ENCODE measurements at regions not wholly inside any gene's neighbourhood (a gene's known extent, or its start where the extent isn't known, plus 50 kb on each side); places are given as distances from the start of the nearest gene placed in this dataset.

- H3K9ac ChIP-seq: no peak overlapping the region
- no peak overlapping the region for H3K27ac ChIP-seq
- no peak for TF ChIP-seq Cebpa-rat (IDR thresholded peaks at IDR 0.05)
- peaks cover 13% of the 10 kb centered on the region for H3K4me1 ChIP-seq
- H3K4me3 ChIP-seq: no peak overlapping the region
- no peak overlapping the region for H3K4me2 ChIP-seq
- no peaks in the 10 kb centered on the region for H3K9me3 ChIP-seq
- no peaks in the 10 kb centered on the region for H3K27me3 ChIP-seq
- no peaks in the 10 kb centered on the region for H4K20me1 ChIP-seq
- no peaks in the 10 kb centered on the region for H3K36me3 ChIP-seq
Measured at GRCh38 chr12:93098077-93098476, 169.0 kb upstream of the EEA1 start.

GRCh38 chr12:93099792-93100191, 170.7 kb upstream of the EEA1 start:
- Histone ChIP-seq H3K27me3 (no peaks in the 10 kb centered on the region), H3K9ac (no peak overlapping the region), H4K20me1 (no peaks in the 10 kb centered on the region), H3K4me2 (no peak overlapping the region), H3K27ac (no peak overlapping the region), H3K9me3 (no peaks in the 10 kb centered on the region), H3K4me1 (peaks cover 12% of the 10 kb centered on the region), H3K4me3 (no peak overlapping the region), H3K36me3 (no peaks in the 10 kb centered on the region)
- no peak for TF ChIP-seq Cebpa-rat (IDR thresholded peaks at IDR 0.05)

GRCh38 chr12:93100610-93101009, 171.5 kb upstream of the EEA1 start:
- no peak overlapping the region for H3K9ac ChIP-seq
- H4K20me1 ChIP-seq: no peaks in the 10 kb centered on the region
- H3K36me3 ChIP-seq: no peaks in the 10 kb centered on the region
- TF ChIP-seq Cebpa-rat (IDR thresholded peaks at IDR 0.05): no peak
- peaks cover 4% of the 10 kb centered on the region for H3K4me1 ChIP-seq
- H3K27me3 ChIP-seq: no peaks in the 10 kb centered on the region
- no peak overlapping the region for H3K4me3 ChIP-seq
- no peak overlapping the region for H3K4me2 ChIP-seq
- no peak overlapping the region for H3K27ac ChIP-seq
- no peaks in the 10 kb centered on the region for H3K9me3 ChIP-seq

- Histone ChIP-seq H3K4me1 (no peaks in the 10 kb centered on the region), H4K20me1 (no peaks in the 10 kb centered on the region), H3K9me3 (no peaks in the 10 kb centered on the region), H3K9ac (no peak overlapping the region), H3K4me2 (no peak overlapping the region), H3K27me3 (no peaks in the 10 kb centered on the region), H3K36me3 (no peaks in the 10 kb centered on the region), H3K27ac (no peak overlapping the region), H3K4me3 (no peak overlapping the region)
- no peak for TF ChIP-seq Cebpa-rat (IDR thresholded peaks at IDR 0.05)
Measured at GRCh38 chr12:93101367-93101766, 172.3 kb upstream of the EEA1 start.

- H3K4me2 ChIP-seq: no peak overlapping the region
- H4K20me1 ChIP-seq: no peaks in the 10 kb centered on the region
- no peak overlapping the region for H3K9ac ChIP-seq
- H3K36me3 ChIP-seq: no peaks in the 10 kb centered on the region
- H3K4me1 ChIP-seq: no peaks in the 10 kb centered on the region
- H3K4me3 ChIP-seq: no peak overlapping the region
- H3K27ac ChIP-seq: no peak overlapping the region
- H3K27me3 ChIP-seq: no peaks in the 10 kb centered on the region
- TF ChIP-seq Cebpa-rat (IDR thresholded peaks at IDR 0.05): no peak
- no peaks in the 10 kb centered on the region for H3K9me3 ChIP-seq
Measured at GRCh38 chr12:93102312-93102711, 173.2 kb upstream of the EEA1 start.

GRCh38 chr12:93102744-93103143, 173.6 kb upstream of the EEA1 start:
- Histone ChIP-seq H3K4me1 (no peaks in the 10 kb centered on the region), H3K27me3 (no peaks in the 10 kb centered on the region), H3K27ac (no peak overlapping the region), H4K20me1 (no peaks in the 10 kb centered on the region), H3K36me3 (no peaks in the 10 kb centered on the region), H3K4me3 (no peak overlapping the region), H3K9ac (no peak overlapping the region), H3K4me2 (no peak overlapping the region), H3K9me3 (no peaks in the 10 kb centered on the region)
- TF ChIP-seq Cebpa-rat (IDR thresholded peaks at IDR 0.05): no peak

GRCh38 chr12:93103154-93103553, 174.1 kb upstream of the EEA1 start:
- H3K36me3 ChIP-seq: no peaks in the 10 kb centered on the region
- H3K27me3 ChIP-seq: no peaks in the 10 kb centered on the region
- no peak overlapping the region for H3K4me2 ChIP-seq
- no peaks in the 10 kb centered on the region for H4K20me1 ChIP-seq
- no peaks in the 10 kb centered on the region for H3K9me3 ChIP-seq
- H3K27ac ChIP-seq: no peak overlapping the region
- no peak for TF ChIP-seq Cebpa-rat (IDR thresholded peaks at IDR 0.05)
- H3K9ac ChIP-seq: no peak overlapping the region
- H3K4me1 ChIP-seq: no peaks in the 10 kb centered on the region
- no peak overlapping the region for H3K4me3 ChIP-seq

- H3K27ac ChIP-seq: no peak overlapping the region
- no peak for TF ChIP-seq Cebpa-rat (IDR thresholded peaks at IDR 0.05)
Measured at GRCh38 chr12:93104535-93104934, 175.4 kb upstream of the EEA1 start.

GRCh38 chr12:93106910-93107309, 177.8 kb upstream of the EEA1 start:
- Histone ChIP-seq H3K4me3 (no peak overlapping the region), H4K20me1 (no peaks in the 10 kb centered on the region), H3K36me3 (no peaks in the 10 kb centered on the region), H3K9ac (no peak overlapping the region), H3K4me2 (no peak overlapping the region), H3K27ac (no peak overlapping the region), H3K9me3 (no peaks in the 10 kb centered on the region), H3K4me1 (no peaks in the 10 kb centered on the region), H3K27me3 (no peaks in the 10 kb centered on the region)
- TF ChIP-seq Cebpa-rat (IDR thresholded peaks at IDR 0.05): no peak

More at GRCh38 chr12:93104535-93104934, 175.4 kb upstream of the EEA1 start:
- no peak overlapping the region for H3K4me2 ChIP-seq
- no peaks in the 10 kb centered on the region for H3K36me3 ChIP-seq
- H3K9me3 ChIP-seq: no peaks in the 10 kb centered on the region
- no peaks in the 10 kb centered on the region for H3K4me1 ChIP-seq
- no peak overlapping the region for H3K4me3 ChIP-seq
- H3K9ac ChIP-seq: no peak overlapping the region
- H3K27me3 ChIP-seq: no peaks in the 10 kb centered on the region
- H4K20me1 ChIP-seq: no peaks in the 10 kb centered on the region

- Histone ChIP-seq H3K4me3 (no peak overlapping the region), H3K9ac (no peak overlapping the region)
- no peak for TF ChIP-seq Cebpa-rat (IDR thresholded peaks at IDR 0.05)
Measured at GRCh38 chr12:93107514-93108312, 178.6 kb upstream of the EEA1 start.

More at GRCh38 chr12:93107514-93108312, 178.6 kb upstream of the EEA1 start:
- Histone ChIP-seq H3K4me2 (no peak overlapping the region), H3K4me1 (no peaks in the 10 kb centered on the region), H3K9me3 (no peaks in the 10 kb centered on the region), H3K27me3 (no peaks in the 10 kb centered on the region), H3K27ac (no peak overlapping the region), H3K36me3 (no peaks in the 10 kb centered on the region), H4K20me1 (no peaks in the 10 kb centered on the region)

All from BLaER1 (cell line).